ENCODE measurements at regions not wholly inside any gene's neighbourhood (a gene's known extent, or its start where the extent isn't known, plus 50 kb on each side); places are given as distances from the start of the nearest gene placed in this dataset.

DNA sequence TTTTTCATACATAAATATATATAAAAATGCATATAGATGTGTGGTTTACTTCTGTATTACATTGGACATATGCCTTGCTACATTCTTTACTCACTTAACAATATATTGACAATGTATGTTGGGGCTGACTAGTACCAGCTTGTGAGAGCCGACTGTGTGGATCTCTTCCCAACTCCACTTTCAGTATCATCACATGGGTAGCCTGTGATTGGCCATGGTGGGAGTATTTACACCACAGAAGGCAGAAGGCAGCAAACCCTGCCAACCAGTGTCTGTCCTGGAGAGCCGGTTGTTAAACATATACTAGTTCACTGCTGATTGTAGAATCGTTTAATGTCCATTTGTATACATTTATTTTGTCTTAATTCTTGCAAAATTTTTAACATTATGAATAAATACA, 638.7 kb downstream of the DHX35 start:
- in situ Hi-C loops (cut with MboI): no loop called here
- H3F3A ChIP-seq (ENCODE audit: insufficient read depth): no peaks in the 10 kb centered on the region

DNA sequence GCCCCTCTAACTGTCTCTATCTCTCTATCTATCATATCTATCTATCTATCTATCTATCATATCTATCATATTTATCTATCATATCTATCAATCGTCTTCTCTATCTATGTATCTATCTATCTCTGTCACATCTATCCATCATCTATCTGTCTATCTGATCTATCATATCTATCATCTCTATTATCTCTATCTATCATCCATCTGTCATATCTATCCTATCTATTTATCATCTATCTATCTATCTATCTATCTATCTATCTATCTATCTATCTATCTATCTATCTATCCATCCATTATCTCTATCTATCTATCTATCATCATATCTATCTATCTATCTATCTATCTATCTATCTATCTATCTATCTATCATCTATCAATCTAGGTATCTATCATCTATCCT, 638.0 kb downstream of the DHX35 start:
- 26 to 35% methylated on average over 1 of the region's 1 CpG for WGBS, 2 experiments (ENCODE audit: low coverage in 1 of 2, low lambda C conversion rate in 2 of 2, missing lambda C conversion rate in 2 of 2)
- Histone ChIP-seq H3K9me3 (ENCODE audit: low read depth) (no peaks in the 10 kb centered on the region), H3K27me3 (replicated peaks; ENCODE audit: insufficient read depth) (no peaks in the 10 kb centered on the region), H3K4me2 (ENCODE audit: unreplicated experiment) (no peak overlapping the region), H3K9me2 (ENCODE audit: insufficient read depth) (no peaks in the 10 kb centered on the region), H3K36me3 (ENCODE audit: low read depth) (no peaks in the 10 kb centered on the region), H3K27ac (no peak overlapping the region), H3K4me1 (ENCODE audit: insufficient read depth) (no peaks in the 10 kb centered on the region), H2AFZ (no peak overlapping the region), H3K4me3 (no peak overlapping the region), H3K79me2 (ENCODE audit: insufficient read depth) (no peaks in the 10 kb centered on the region), H4K20me1 (ENCODE audit: insufficient read depth) (no peaks in the 10 kb centered on the region), H3F3A (ENCODE audit: insufficient read depth) (no peaks in the 10 kb centered on the region), H3K9ac (no peak overlapping the region)
- DNase-seq: no peak
- in situ Hi-C loops (cut with MboI): no loop called here
- no peak for TF ChIP-seq EZH2 (IDR thresholded peaks at IDR 0.05; ENCODE audit: insufficient read depth, poor library complexity, severe bottlenecking)
- no peak for TF ChIP-seq EZH2phosphoT487 (IDR thresholded peaks at IDR 0.05; ENCODE audit: insufficient read depth, low read depth)

More for the DNA sequence above, 638.7 kb downstream of the DHX35 start:
- Histone ChIP-seq H3K27ac (no peak overlapping the region), H3K4me3 (no peak overlapping the region), H4K20me1 (ENCODE audit: insufficient read depth) (no peaks in the 10 kb centered on the region), H3K9me3 (ENCODE audit: low read depth) (no peaks in the 10 kb centered on the region), H3K9me2 (ENCODE audit: insufficient read depth) (no peaks in the 10 kb centered on the region), H2AFZ (no peak overlapping the region), H3K4me2 (ENCODE audit: unreplicated experiment) (no peak overlapping the region), H3K79me2 (ENCODE audit: insufficient read depth) (no peaks in the 10 kb centered on the region), H3K27me3 (replicated peaks; ENCODE audit: insufficient read depth) (no peaks in the 10 kb centered on the region), H3K36me3 (ENCODE audit: low read depth) (no peaks in the 10 kb centered on the region), H3K4me1 (ENCODE audit: insufficient read depth) (no peaks in the 10 kb centered on the region), H3K9ac (no peak overlapping the region)
- TF ChIP-seq EZH2phosphoT487 (IDR thresholded peaks at IDR 0.05; ENCODE audit: insufficient read depth, low read depth) (no peak), EZH2 (IDR thresholded peaks at IDR 0.05; ENCODE audit: insufficient read depth, poor library complexity, severe bottlenecking) (no peak)
- no peak for DNase-seq
- 43 to 58% methylated on average over 3 of the region's 3 CpGs for WGBS, 2 experiments (ENCODE audit: low coverage in 1 of 2, low lambda C conversion rate in 2 of 2, missing lambda C conversion rate in 2 of 2)

DNA sequence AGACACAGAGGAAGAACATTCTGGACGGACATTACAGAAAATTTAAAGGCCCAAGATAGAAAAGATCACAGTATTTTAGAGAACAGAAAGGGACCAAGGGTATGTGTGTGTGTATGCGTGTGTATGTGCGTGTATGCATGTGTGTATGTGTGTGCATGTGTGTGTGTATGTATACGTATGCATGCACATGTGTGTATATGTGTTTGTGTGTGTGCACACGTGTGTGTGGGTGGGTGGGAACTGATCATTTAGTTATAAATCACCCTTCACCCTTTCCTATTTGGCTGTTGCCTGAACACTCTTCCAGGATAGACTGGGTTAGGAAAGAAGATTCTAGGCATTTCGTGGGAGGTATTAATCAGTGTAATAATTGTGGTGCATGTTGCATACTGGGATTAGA, 634.4 kb downstream of the DHX35 start:
- Histone ChIP-seq H2AFZ (no peak overlapping the region), H3F3A (ENCODE audit: insufficient read depth) (no peaks in the 10 kb centered on the region), H3K27me3 (replicated peaks; ENCODE audit: insufficient read depth) (no peaks in the 10 kb centered on the region), H3K4me3 (no peak overlapping the region), H3K9me3 (ENCODE audit: low read depth) (no peaks in the 10 kb centered on the region), H3K79me2 (ENCODE audit: insufficient read depth) (no peaks in the 10 kb centered on the region), H3K27ac (no peak overlapping the region), H3K36me3 (ENCODE audit: low read depth) (no peaks in the 10 kb centered on the region), H3K4me1 (ENCODE audit: insufficient read depth) (no peaks in the 10 kb centered on the region), H4K20me1 (ENCODE audit: insufficient read depth) (no peaks in the 10 kb centered on the region), H3K9ac (no peak overlapping the region), H3K4me2 (ENCODE audit: unreplicated experiment) (no peak overlapping the region), H3K9me2 (ENCODE audit: insufficient read depth) (no peaks in the 10 kb centered on the region)
- in situ Hi-C loops (cut with MboI): no loop called here
- 59 to 64% methylated on average over 6 of the region's 6 CpGs for WGBS, 2 experiments (ENCODE audit: low coverage in 1 of 2, low lambda C conversion rate in 2 of 2, missing lambda C conversion rate in 2 of 2)
- DNase-seq: no peak
- TF ChIP-seq EZH2 (IDR thresholded peaks at IDR 0.05; ENCODE audit: insufficient read depth, poor library complexity, severe bottlenecking) (no peak), EZH2phosphoT487 (IDR thresholded peaks at IDR 0.05; ENCODE audit: insufficient read depth, low read depth) (no peak)

DNA sequence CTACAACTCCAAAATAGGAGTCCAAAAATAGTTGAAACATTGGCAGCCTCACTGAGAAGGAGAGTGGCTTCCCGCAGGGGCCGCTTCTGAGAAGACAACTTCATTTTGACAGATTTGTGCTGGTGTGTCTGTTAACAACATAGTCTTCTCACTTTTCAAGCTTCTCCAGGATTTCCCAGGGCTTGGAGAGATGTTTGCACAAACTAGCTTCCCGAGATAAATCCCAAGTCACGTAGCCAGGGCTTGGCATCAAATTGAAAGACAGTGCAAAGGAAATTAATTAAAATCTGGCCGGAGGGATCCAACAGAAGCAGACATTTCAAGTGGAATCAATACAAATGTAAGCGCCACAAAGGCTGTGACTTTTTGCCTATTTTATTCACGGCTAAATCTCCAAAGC, 630.2 kb downstream of the DHX35 start:
- H2AFZ ChIP-seq: no peak overlapping the region
- in situ Hi-C loops (cut with MboI): no loop called here
- no peaks in the 10 kb centered on the region for H3F3A ChIP-seq (ENCODE audit: insufficient read depth)
- no peak overlapping the region for H3K4me2 ChIP-seq (ENCODE audit: unreplicated experiment)
- H3K4me1 ChIP-seq (ENCODE audit: insufficient read depth): no peaks in the 10 kb centered on the region
- H3K9ac ChIP-seq: no peak overlapping the region
- no peak overlapping the region for H3K27ac ChIP-seq
- no peaks in the 10 kb centered on the region for H3K27me3 ChIP-seq (replicated peaks; ENCODE audit: insufficient read depth)
- no peaks in the 10 kb centered on the region for H3K9me2 ChIP-seq (ENCODE audit: insufficient read depth)
- WGBS, 2 experiments (ENCODE audit: low coverage in 1 of 2, low lambda C conversion rate in 2 of 2, missing lambda C conversion rate in 2 of 2): 12 to 17% methylated on average over 7 of the region's 7 CpGs
- no peaks in the 10 kb centered on the region for H3K79me2 ChIP-seq (ENCODE audit: insufficient read depth)
- no peaks in the 10 kb centered on the region for H4K20me1 ChIP-seq (ENCODE audit: insufficient read depth)
- H3K36me3 ChIP-seq (ENCODE audit: low read depth): no peaks in the 10 kb centered on the region
- H3K4me3 ChIP-seq: no peak overlapping the region
- TF ChIP-seq EZH2phosphoT487 (IDR thresholded peaks at IDR 0.05; ENCODE audit: insufficient read depth, low read depth) (no peak), EZH2 (IDR thresholded peaks at IDR 0.05; ENCODE audit: insufficient read depth, poor library complexity, severe bottlenecking) (no peak)
- no peaks in the 10 kb centered on the region for H3K9me3 ChIP-seq (ENCODE audit: low read depth)
- DNase-seq: no peak

DNA sequence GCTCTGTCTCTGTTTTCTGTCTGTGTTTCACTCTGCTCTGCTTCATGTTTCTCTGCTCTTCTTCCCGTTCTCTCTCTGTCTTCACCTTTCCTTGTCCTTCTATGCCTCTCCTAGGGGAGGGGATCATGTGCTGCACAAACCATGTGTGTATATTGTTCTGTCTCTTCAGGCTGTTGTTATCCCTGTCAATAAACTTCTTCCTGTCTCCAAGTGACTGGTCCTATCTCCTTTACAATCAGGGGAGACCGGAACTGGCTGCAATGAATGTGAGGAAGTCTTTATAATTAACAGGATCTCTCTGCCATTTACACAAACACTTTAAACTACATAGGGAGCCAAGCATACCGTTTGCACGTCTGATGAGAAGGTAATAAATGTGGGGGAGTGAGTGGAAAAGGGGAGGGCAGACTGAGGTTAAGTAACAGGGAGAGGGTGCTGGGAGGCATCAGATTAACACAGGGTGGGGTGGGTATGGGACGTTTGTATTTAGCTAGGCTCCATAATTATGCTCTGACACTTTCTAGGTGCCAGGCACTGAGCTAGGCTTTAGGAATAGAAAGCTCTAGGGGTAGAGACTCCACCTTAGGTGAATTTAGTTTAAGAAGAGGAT, 626.1 kb downstream of the DHX35 start:
- TF ChIP-seq EZH2phosphoT487 (IDR thresholded peaks at IDR 0.05; ENCODE audit: insufficient read depth, low read depth) (no peak), EZH2 (IDR thresholded peaks at IDR 0.05; ENCODE audit: insufficient read depth, poor library complexity, severe bottlenecking) (no peak)
- Histone ChIP-seq H3K9me3 (ENCODE audit: low read depth) (no peaks in the 10 kb centered on the region), H3K36me3 (ENCODE audit: low read depth) (no peaks in the 10 kb centered on the region), H2AFZ (no peak overlapping the region), H3K79me2 (ENCODE audit: insufficient read depth) (no peaks in the 10 kb centered on the region), H3K4me3 (no peak overlapping the region), H4K20me1 (ENCODE audit: insufficient read depth) (no peaks in the 10 kb centered on the region), H3K27ac (no peak overlapping the region), H3K4me2 (ENCODE audit: unreplicated experiment) (no peak overlapping the region), H3F3A (ENCODE audit: insufficient read depth) (no peaks in the 10 kb centered on the region), H3K9ac (no peak overlapping the region), H3K9me2 (ENCODE audit: insufficient read depth) (no peaks in the 10 kb centered on the region), H3K4me1 (ENCODE audit: insufficient read depth) (no peaks in the 10 kb centered on the region), H3K27me3 (replicated peaks; ENCODE audit: insufficient read depth) (no peaks in the 10 kb centered on the region)
- WGBS, 2 experiments (ENCODE audit: low coverage in 1 of 2, low lambda C conversion rate in 2 of 2, missing lambda C conversion rate in 2 of 2): 21 to 23% methylated on average over 5 of the region's 5 CpGs
- no peak for DNase-seq
- in situ Hi-C loops (cut with MboI): no loop called here
